GM19395 (cell line): ENCODE measurements at regions not wholly inside any gene's neighbourhood (a gene's known extent, or its start where the extent isn't known, plus 50 kb on each side); places are given as distances from the start of the nearest gene placed in this dataset.

Experiments used
- ATAC-seq: cut with Tn5 transposase; IDR thresholded peaks from one replicate; pipeline ENCODE4 v1.9.1; 2021; ENCODE audit warnings: mild to moderate bottlenecking, moderate library complexity; ENCODE audit not compliant: unreplicated experiment

- ATAC-seq = no peak
Observed at GRCh38 chr3:31277582-31277981, 255.1 kb upstream of the STT3B start.

GRCh38 chr3:31278532-31278931 lies 254.2 kb upstream of the STT3B start:
- ATAC-seq = no peak

- ATAC-seq = no peak
Observed at GRCh38 chr3:31284776-31285175, 247.9 kb upstream of the STT3B start.

- no peak for ATAC-seq
Observed at GRCh38 chr3:31285833-31286486, 246.8 kb upstream of the STT3B start.

GRCh38 chr3:31288224-31288623 lies 244.5 kb upstream of the STT3B start:
- no peak for ATAC-seq

- no peak for ATAC-seq
Observed at GRCh38 chr3:31288641-31289100, 244.1 kb upstream of the STT3B start.

GRCh38 chr3:31289584-31289983 lies 243.1 kb upstream of the STT3B start:
- no peak for ATAC-seq

GRCh38 chr3:31290046-31290445 lies 242.7 kb upstream of the STT3B start:
- ATAC-seq = no peak

GRCh38 chr3:31291818-31292217 lies 240.9 kb upstream of the STT3B start:
- no peak for ATAC-seq

- ATAC-seq = no peak
Observed at GRCh38 chr3:31294430-31295149, 238.1 kb upstream of the STT3B start.

- ATAC-seq = no peak
Observed at GRCh38 chr3:31295150-31295765, 237.5 kb upstream of the STT3B start.

- ATAC-seq = no peak
Observed at GRCh38 chr3:31297726-31298298, 234.9 kb upstream of the STT3B start.

- ATAC-seq = no peak
Observed at GRCh38 chr3:31300456-31301443, 232.0 kb upstream of the STT3B start.

GRCh38 chr3:31302343-31302742 lies 230.4 kb upstream of the STT3B start:
- no peak for ATAC-seq

GRCh38 chr3:31305340-31305739 lies 227.4 kb upstream of the STT3B start:
- no peak for ATAC-seq

- ATAC-seq = no peak
Observed at GRCh38 chr3:31307131-31307785, 225.5 kb upstream of the STT3B start.

GRCh38 chr3:31311559-31311958 lies 221.2 kb upstream of the STT3B start:
- ATAC-seq = no peak

GRCh38 chr3:31312400-31312799 lies 220.3 kb upstream of the STT3B start:
- no peak for ATAC-seq

GRCh38 chr3:31314258-31314657 lies 218.5 kb upstream of the STT3B start:
- no peak for ATAC-seq

- no peak for ATAC-seq
Observed at GRCh38 chr3:31319332-31319731, 213.4 kb upstream of the STT3B start.
